GM23338 (cell line): ENCODE measurements at regions not wholly inside any gene's neighbourhood (a gene's known extent, or its start where the extent isn't known, plus 50 kb on each side); places are given as distances from the start of the nearest gene placed in this dataset.

Experiments used
- ATAC-seq: fragments of 200-7000 bp; cut with Tn5 transposase; 3 replicates; pipeline ENCODE4 v1.9.1; 2020
- DNase-seq: peaks from one replicate; pipeline ENCODE4 v3.0.0-alpha.2; 2015; ENCODE audit warnings: low spot score
- H2AFZ ChIP-seq: fragments of 200-600 bp; sonication (generic); 2 replicates; pipeline ENCODE4 v1.8.0; 2016; ENCODE audit warnings: antibody characterized with exemption, mild to moderate bottlenecking, moderate library complexity
- H3F3A ChIP-seq: fragments of 200-600 bp; sonication (generic); replicated peaks from 2 replicates; pipeline ENCODE4 v1.8.0; 2017; ENCODE audit warnings: antibody characterized with exemption, mixed run types, low read depth
- H3K27ac ChIP-seq: fragments of 200-600 bp; sonication (generic); 2 replicates; pipeline ENCODE4 v1.6.1; 2016; ENCODE audit warnings: low read depth
- H3K27me3 ChIP-seq: fragments of 200-600 bp; sonication (generic); 2 replicates; pipeline ENCODE4 v1.8.0; 2016; ENCODE audit warnings: mild to moderate bottlenecking, mixed run types, moderate library complexity; ENCODE audit not compliant: insufficient read depth
- H3K36me3 ChIP-seq: fragments of 200-600 bp; sonication (generic); 2 replicates; pipeline ENCODE4 v1.8.0; 2016; ENCODE audit warnings: mild to moderate bottlenecking; ENCODE audit not compliant: insufficient read depth
- H3K4me1 ChIP-seq: fragments of 200-600 bp; sonication (generic); 2 replicates; pipeline ENCODE4 v1.8.0; 2016; ENCODE audit warnings: mild to moderate bottlenecking, moderate library complexity; ENCODE audit not compliant: insufficient read depth
- H3K4me2 ChIP-seq: fragments of 200-600 bp; sonication (generic); 2 replicates; pipeline ENCODE4 v1.7.1; 2017; ENCODE audit warnings: mixed run types
- H3K4me3 ChIP-seq: fragments of 200-600 bp; sonication (generic); 2 replicates; pipeline ENCODE4 v1.6.1; 2016; ENCODE audit warnings: mixed run types
- H3K79me2 ChIP-seq: fragments of 200-600 bp; sonication (generic); replicated peaks from 2 replicates; pipeline ENCODE4 v1.8.0; 2017; ENCODE audit warnings: mild to moderate bottlenecking; ENCODE audit not compliant: insufficient read depth
- H3K9me2 ChIP-seq: fragments of 200-600 bp; sonication (generic); 2 replicates; pipeline ENCODE4 v1.8.0; 2017; ENCODE audit not compliant: insufficient read depth
- H4K20me1 ChIP-seq: fragments of 200-600 bp; sonication (generic); replicated peaks from 2 replicates; pipeline ENCODE4 v1.8.0; 2017; ENCODE audit warnings: mild to moderate bottlenecking; ENCODE audit not compliant: insufficient read depth
- H3K27ac Mint-ChIP-seq: 2 replicates; pipeline ENCODE4 v1.8.0; 2020; ENCODE audit warnings: inconsistent platforms, mild to moderate bottlenecking, moderate library complexity, mixed read lengths
- H3K27me3 Mint-ChIP-seq: 3 replicates; pipeline ENCODE4 v1.8.0; 2022; ENCODE audit warnings: low read depth, mild to moderate bottlenecking, moderate library complexity, mixed read lengths, inconsistent platforms; ENCODE audit not compliant: insufficient read depth, poor library complexity
- H3K36me3 Mint-ChIP-seq: 3 replicates; pipeline ENCODE4 v1.8.0; 2021; ENCODE audit warnings: low read depth, mild to moderate bottlenecking, inconsistent platforms, moderate library complexity, mixed read lengths
- H3K4me1 Mint-ChIP-seq: 3 replicates; pipeline ENCODE4 v1.8.0; 2020; ENCODE audit warnings: mild to moderate bottlenecking, inconsistent platforms, mixed read lengths
- H3K4me3 Mint-ChIP-seq: 3 replicates; pipeline ENCODE4 v1.8.0; 2021; ENCODE audit warnings: moderate library complexity, mild to moderate bottlenecking, inconsistent platforms, mixed read lengths
- H3K9me3 Mint-ChIP-seq: 3 replicates; pipeline ENCODE4 v1.8.0; 2020; ENCODE audit warnings: moderate library complexity, mild to moderate bottlenecking, inconsistent platforms, mixed read lengths
- CTCF ChIP-seq, 2 experiments: fragments of 200-600 bp in 1 of 2; sonication (generic) in 1 of 2; conservative IDR thresholded peaks; 2 replicates each; pipeline versions ENCODE4 v1.5.1 to v1.6.1; 2016 to 2017; ENCODE audit warnings: antibody characterized with exemption in 2 of 2, low read depth in 2 of 2, mild to moderate bottlenecking in 2 of 2, moderate library complexity in 1 of 2
- ETS1 ChIP-seq: IDR thresholded peaks from 2 replicates; pipeline ENCODE4 v1.6.1; 2016; ENCODE audit warnings: antibody characterized with exemption
- EZH2phosphoT487 ChIP-seq: fragments of 200-600 bp; sonication (generic); IDR thresholded peaks from one replicate; pipeline ENCODE4 v1.8.1; 2018; ENCODE audit warnings: antibody characterized with exemption; ENCODE audit not compliant: unreplicated experiment
- NANOG ChIP-seq: IDR thresholded peaks from 2 replicates; pipeline ENCODE4 v1.6.1; 2016; ENCODE audit warnings: antibody characterized with exemption, borderline replicate concordance
- POLR2AphosphoS5 ChIP-seq: IDR thresholded peaks from 2 replicates; pipeline ENCODE4 v1.6.1; 2016; ENCODE audit warnings: antibody characterized with exemption, low read depth
- TF ChIP-seq, protein P1 (sequence below): fragments of 250-450 bp; sonication (Bioruptor Pico); IDR thresholded peaks from 2 replicates; pipeline ENCODE4 v1.5.0; 2020; ENCODE audit warnings: mild to moderate bottlenecking, moderate library complexity

GRCh38 chr10:100669616-100670015 lies 75.8 kb upstream of the PAX2 start (continued):
- TF ChIP-seq ETS1 (no peak), NANOG (no peak), POLR2AphosphoS5 (no peak)

- Mint-ChIP-seq H3K27me3 (peaks cover 39% of the 10 kb centered on the region), H3K36me3 (no peaks in the 10 kb centered on the region), H3K9me3 (no peaks in the 10 kb centered on the region), H3K4me3 (peak overlapping the region; percentile 68), H3K27ac (no peak overlapping the region), H3K4me1 (peaks cover 34% of the 10 kb centered on the region)
- no peaks in the 10 kb centered on the region for H3K9me2 ChIP-seq
- peak overlapping the region; percentile 57 for H3K4me3 ChIP-seq
- no peaks in the 10 kb centered on the region for H3K79me2 ChIP-seq
- H3K27ac ChIP-seq = no peak overlapping the region
- H4K20me1 ChIP-seq = no peaks in the 10 kb centered on the region; the same call in 1 of the 2 replicates
- TF ChIP-seq POLR2AphosphoS5 = no peak
- no peak for TF ChIP-seq ETS1
- no peak for TF ChIP-seq CTCF (conservative IDR thresholded peaks at IDR 0.05; ENCODE audit: low read depth in 2 of 2)
- TF ChIP-seq EZH2phosphoT487 = no peak
- TF ChIP-seq, protein P1, sequence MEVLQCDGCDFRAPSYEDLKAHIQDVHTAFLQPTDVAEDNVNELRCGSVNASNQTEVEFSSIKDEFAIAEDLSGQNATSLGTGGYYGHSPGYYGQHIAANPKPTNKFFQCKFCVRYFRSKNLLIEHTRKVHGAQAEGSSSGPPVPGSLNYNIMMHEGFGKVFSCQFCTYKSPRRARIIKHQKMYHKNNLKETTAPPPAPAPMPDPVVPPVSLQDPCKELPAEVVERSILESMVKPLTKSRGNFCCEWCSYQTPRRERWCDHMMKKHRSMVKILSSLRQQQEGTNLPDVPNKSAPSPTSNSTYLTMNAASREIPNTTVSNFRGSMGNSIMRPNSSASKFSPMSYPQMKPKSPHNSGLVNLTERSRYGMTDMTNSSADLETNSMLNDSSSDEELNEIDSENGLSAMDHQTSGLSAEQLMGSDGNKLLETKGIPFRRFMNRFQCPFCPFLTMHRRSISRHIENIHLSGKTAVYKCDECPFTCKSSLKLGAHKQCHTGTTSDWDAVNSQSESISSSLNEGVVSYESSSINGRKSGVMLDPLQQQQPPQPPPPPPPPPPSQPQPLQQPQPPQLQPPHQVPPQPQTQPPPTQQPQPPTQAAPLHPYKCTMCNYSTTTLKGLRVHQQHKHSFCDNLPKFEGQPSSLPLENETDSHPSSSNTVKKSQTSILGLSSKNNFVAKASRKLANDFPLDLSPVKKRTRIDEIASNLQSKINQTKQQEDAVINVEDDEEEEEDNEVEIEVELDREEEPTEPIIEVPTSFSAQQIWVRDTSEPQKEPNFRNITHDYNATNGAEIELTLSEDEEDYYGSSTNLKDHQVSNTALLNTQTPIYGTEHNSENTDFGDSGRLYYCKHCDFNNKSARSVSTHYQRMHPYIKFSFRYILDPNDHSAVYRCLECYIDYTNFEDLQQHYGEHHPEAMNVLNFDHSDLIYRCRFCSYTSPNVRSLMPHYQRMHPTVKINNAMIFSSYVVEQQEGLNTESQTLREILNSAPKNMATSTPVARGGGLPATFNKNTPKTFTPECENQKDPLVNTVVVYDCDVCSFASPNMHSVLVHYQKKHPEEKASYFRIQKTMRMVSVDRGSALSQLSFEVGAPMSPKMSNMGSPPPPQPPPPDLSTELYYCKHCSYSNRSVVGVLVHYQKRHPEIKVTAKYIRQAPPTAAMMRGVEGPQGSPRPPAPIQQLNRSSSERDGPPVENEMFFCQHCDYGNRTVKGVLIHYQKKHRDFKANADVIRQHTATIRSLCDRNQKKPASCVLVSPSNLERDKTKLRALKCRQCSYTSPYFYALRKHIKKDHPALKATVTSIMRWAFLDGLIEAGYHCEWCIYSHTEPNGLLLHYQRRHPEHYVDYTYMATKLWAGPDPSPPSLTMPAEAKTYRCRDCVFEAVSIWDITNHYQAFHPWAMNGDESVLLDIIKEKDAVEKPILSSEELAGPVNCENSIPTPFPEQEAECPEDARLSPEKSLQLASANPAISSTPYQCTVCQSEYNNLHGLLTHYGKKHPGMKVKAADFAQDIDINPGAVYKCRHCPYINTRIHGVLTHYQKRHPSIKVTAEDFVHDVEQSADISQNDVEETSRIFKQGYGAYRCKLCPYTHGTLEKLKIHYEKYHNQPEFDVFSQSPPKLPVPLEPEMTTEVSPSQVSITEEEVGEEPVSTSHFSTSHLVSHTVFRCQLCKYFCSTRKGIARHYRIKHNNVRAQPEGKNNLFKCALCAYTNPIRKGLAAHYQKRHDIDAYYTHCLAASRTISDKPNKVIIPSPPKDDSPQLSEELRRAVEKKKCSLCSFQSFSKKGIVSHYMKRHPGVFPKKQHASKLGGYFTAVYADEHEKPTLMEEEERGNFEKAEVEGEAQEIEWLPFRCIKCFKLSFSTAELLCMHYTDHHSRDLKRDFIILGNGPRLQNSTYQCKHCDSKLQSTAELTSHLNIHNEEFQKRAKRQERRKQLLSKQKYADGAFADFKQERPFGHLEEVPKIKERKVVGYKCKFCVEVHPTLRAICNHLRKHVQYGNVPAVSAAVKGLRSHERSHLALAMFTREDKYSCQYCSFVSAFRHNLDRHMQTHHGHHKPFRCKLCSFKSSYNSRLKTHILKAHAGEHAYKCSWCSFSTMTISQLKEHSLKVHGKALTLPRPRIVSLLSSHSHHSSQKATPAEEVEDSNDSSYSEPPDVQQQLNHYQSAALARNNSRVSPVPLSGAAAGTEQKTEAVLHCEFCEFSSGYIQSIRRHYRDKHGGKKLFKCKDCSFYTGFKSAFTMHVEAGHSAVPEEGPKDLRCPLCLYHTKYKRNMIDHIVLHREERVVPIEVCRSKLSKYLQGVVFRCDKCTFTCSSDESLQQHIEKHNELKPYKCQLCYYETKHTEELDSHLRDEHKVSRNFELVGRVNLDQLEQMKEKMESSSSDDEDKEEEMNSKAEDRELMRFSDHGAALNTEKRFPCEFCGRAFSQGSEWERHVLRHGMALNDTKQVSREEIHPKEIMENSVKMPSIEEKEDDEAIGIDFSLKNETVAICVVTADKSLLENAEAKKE (CRISPR knock-in tag) = no peak
- ATAC-seq (peak; percentile 6; the same call in 1 of the 3 replicates), DNase-seq (no peak)
- 0 out of 2 replicates have a peak, but pooled peaks cover 11% of the 10 kb centered on the region for H3F3A ChIP-seq
- H3K4me2 ChIP-seq = peak overlapping the region; percentile 87
- peak overlapping the region; percentile 76 for H2AFZ ChIP-seq
- no peaks in the 10 kb centered on the region for H3K36me3 ChIP-seq
- peaks cover 66% of the 10 kb centered on the region for H3K27me3 ChIP-seq
- H3K4me1 ChIP-seq = peaks cover 26% of the 10 kb centered on the region
Observed at GRCh38 chr10:100670368-100670767, 75.0 kb upstream of the PAX2 start.
